ENCODE measurements at regions not wholly inside any gene's neighbourhood (a gene's known extent, or its start where the extent isn't known, plus 50 kb on each side); places are given as distances from the start of the nearest gene placed in this dataset.

GRCh38 chr5:128662997-128663396 lies 125.0 kb upstream of the FBN2 start:
- no peak for DNase-seq (ENCODE audit: low read depth, low spot score)
- H3K4me3 ChIP-seq (ENCODE audit: low read length), result no peak overlapping the region

GRCh38 chr5:128665747-128666355 lies 127.8 kb upstream of the FBN2 start:
- DNase-seq (ENCODE audit: low read depth, low spot score), result no peak
- no peak overlapping the region for H3K4me3 ChIP-seq (ENCODE audit: low read length)

DNA sequence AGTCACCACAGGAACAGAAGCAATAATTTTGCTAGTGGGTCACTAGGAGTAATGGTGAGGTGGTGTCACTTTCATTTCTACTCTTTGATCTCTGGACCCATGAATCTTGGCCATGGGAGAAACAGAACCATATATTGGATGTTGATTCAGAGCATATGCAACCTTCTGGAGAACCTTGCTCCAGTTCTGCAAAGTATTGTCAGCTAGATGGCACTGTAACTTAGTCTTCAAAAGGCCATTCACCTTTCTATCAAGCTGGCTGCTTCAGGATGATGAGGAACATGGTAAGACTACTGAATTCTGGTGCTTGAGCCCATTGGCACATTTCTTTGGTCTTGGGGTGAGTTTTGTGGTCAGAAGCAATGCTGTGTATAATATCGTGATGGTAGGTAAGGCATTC lies 129.1 kb upstream of the FBN2 start:
- DNase-seq (ENCODE audit: low read depth, low spot score), result no peak
- H3K4me3 ChIP-seq (ENCODE audit: low read length), result no peak overlapping the region

GRCh38 chr5:128667751-128668150 lies 129.7 kb upstream of the FBN2 start:
- no peak for DNase-seq (ENCODE audit: low read depth, low spot score)
- no peak overlapping the region for H3K4me3 ChIP-seq (ENCODE audit: low read length)

GRCh38 chr5:128668921-128669320 lies 130.9 kb upstream of the FBN2 start:
- DNase-seq (ENCODE audit: low read depth, low spot score), result no peak
- H3K4me3 ChIP-seq (ENCODE audit: low read length), result no peak overlapping the region

DNA sequence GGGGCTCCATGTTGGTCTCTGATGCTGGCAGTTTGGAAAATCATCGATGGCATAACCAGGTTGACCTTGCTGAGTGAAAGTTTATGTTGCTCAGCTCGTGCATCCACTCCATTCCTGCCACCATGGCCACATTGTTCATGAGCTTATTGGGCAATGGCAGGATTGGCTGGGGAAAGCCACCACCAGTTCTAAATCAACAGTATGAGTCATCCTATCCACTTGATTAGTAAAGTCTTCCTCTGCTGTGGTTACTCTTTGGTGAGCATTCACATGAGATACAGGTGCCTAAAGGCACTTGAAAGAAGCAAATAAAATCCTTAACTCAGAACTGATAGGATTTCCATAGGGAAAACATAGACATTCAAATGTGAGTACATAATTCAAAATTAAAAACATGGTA lies 131.8 kb upstream of the FBN2 start:
- no peak overlapping the region for H3K4me3 ChIP-seq (ENCODE audit: low read length)
- no peak for DNase-seq (ENCODE audit: low read depth, low spot score)

DNA sequence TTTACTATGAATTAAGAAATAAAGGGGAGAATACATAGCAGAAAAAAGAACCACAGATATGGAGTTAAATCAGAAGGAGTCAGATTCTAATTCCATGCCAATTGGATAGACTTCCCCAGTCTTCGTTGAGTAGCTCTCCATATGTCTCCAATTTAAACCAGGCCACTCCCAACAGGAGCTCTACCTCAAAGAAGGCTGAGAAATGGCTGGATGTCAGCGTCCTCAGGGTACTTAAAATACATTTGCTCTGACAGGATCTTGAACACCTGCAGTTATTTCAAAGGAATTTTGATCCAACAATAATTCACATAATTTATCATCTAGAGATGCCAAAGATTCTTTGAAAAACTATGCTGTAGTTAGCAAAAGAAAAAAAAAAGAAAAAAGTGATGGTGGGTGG lies 133.9 kb upstream of the FBN2 start:
- H3K4me3 ChIP-seq (ENCODE audit: low read length), result no peak overlapping the region
- no peak for DNase-seq (ENCODE audit: low read depth, low spot score)

- DNase-seq (ENCODE audit: low read depth, low spot score), result no peak
- H3K4me3 ChIP-seq (ENCODE audit: low read length), result no peak overlapping the region
Observed at GRCh38 chr5:128673000-128673399, 135.0 kb upstream of the FBN2 start.

- no peak overlapping the region for H3K4me3 ChIP-seq (ENCODE audit: low read length)
- DNase-seq (ENCODE audit: low read depth, low spot score), result no peak
Observed at GRCh38 chr5:128673411-128673957, 135.4 kb upstream of the FBN2 start.

DNA sequence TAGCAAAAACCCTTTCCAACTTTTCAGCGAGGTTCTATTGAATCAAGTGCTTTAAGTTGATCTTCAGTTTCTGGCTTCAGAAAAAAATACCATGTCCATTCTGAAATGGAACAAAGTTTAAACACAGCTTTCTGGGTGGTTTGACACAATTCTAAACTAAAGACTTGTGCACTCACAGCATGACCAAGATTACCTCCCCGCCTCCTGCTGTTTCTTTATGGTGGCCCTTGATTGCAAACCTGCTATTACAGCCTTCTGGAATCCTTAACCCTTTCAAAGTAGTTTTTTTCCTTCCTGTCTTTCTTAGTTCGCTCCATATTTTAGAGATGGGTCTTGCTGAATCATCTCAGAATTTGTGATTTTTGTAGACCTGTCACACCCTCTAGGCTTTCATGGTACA lies 135.9 kb upstream of the FBN2 start:
- no peak for DNase-seq (ENCODE audit: low read depth, low spot score)
- no peak overlapping the region for H3K4me3 ChIP-seq (ENCODE audit: low read length)

- H3K4me3 ChIP-seq (ENCODE audit: low read length), result no peak overlapping the region
- DNase-seq (ENCODE audit: low read depth, low spot score), result peak; percentile 41
Observed at GRCh38 chr5:128674837-128675446, 136.9 kb upstream of the FBN2 start.

DNA sequence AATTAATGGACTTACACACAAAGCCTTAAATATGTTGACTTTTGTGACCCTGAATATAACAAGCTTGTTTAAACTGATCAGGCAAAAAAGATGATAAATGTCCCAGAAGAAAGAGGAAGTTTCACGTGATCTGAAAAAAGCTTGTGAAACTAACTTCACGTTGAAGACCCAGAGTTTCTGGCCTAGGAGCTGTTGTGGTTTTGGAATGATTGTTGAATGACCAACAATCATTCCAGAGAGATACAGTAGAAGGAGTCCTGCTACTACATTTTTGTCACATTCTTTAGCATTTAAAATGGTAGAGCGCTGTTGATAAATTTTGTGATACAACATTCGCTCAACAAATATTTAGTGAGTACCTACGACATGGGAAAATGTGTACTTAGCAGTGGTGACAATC lies 143.1 kb upstream of the FBN2 start:
- H3K4me3 ChIP-seq (ENCODE audit: low read length), result no peak overlapping the region
- DNase-seq (ENCODE audit: low read depth, low spot score), result no peak

GRCh38 chr5:128681764-128682592 lies 143.9 kb upstream of the FBN2 start:
- no peak for DNase-seq (ENCODE audit: low read depth, low spot score)
- no peak overlapping the region for H3K4me3 ChIP-seq (ENCODE audit: low read length)

- H3K4me3 ChIP-seq (ENCODE audit: low read length), result no peak overlapping the region
- DNase-seq (ENCODE audit: low read depth, low spot score), result no peak
Observed at GRCh38 chr5:128682669-128683068, 144.6 kb upstream of the FBN2 start.

DNA sequence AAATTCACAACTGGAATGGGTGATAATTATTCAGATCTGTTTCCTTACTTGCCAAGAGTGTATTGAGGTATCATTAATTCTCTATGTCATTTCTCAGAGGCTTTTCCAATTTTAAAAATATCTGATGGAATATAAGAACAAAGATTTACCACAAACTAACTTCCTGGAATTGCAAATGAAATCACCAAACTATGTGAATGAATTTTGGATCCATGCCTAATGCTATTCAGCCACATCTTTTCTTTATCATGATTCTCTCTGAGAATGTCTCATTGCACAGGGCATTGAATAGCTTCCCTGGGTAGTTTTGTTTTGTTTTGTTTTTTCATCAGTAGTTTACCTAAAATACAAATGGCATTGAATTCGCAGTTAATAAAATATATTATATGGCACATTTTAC lies 146.9 kb upstream of the FBN2 start:
- no peak overlapping the region for H3K4me3 ChIP-seq (ENCODE audit: low read length)
- no peak for DNase-seq (ENCODE audit: low read depth, low spot score)

DNA sequence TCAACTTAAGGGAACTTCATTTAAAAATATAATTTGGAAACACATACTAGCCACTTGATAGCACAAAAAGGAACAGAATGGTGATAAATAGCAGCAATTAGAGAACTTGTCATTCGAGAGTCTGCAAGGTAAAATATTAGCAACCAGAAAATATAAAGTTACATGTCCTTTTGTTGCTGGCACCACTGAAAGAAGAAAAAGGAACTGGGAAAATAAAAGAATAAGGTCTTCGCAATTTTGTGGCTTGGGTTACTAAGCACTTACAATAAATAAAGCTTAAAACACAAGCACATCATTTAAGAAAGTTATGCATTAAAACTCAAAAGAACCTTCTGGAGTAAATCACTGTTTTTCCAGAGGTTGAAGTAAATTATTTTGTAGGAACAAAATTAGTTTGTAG lies 149.9 kb upstream of the FBN2 start:
- no peak for DNase-seq (ENCODE audit: low read depth, low spot score)
- H3K4me3 ChIP-seq (ENCODE audit: low read length), result no peak overlapping the region

DNA sequence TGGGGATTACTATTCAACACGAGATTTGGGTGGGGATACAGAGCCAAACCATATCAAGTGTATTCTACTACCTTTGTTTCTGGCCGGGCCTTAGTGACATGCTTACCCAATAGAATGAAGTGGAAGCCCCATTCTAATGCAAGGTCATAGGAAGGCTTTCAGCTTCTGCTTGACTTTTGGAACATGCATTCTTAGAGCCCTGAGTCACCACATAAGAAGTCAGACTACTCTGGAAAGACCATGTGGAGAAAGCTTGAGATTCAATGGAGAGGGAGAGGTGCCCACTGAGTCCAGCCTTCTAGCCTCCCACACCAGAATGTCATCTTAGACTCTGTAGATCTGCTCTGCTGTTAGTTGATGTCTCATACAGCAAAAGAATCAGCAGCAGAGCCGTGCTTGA lies 155.7 kb upstream of the FBN2 start:
- no peak overlapping the region for H3K4me3 ChIP-seq (ENCODE audit: low read length)
- DNase-seq (ENCODE audit: low read depth, low spot score), result no peak

- DNase-seq (ENCODE audit: low read depth, low spot score), result no peak
Observed at GRCh38 chr5:128695791-128696530, 157.9 kb upstream of the FBN2 start.

DNA sequence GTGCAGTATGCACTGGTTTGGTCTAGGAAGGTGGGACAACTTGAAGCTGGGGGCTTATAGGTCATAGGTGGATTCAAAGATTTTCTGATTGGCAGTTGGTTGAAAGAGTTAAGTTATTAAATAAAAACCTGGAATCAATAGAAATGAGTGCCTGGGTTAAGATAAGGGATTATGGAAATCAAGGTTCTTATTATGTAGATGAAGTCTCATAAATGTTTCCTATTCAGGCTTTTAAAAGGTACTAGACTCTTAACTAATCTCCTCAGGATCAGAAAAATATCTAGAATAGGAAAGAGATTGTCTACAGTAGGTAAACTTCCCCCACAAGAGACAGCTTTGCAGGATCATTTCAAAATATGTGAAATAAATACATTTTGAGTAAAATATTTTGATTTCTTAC lies 163.3 kb upstream of the FBN2 start:
- no peak overlapping the region for H3K4me3 ChIP-seq (ENCODE audit: low read length)
- no peak for DNase-seq (ENCODE audit: low read depth, low spot score)

More at GRCh38 chr5:128695791-128696530, 157.9 kb upstream of the FBN2 start:
- H3K4me3 ChIP-seq (ENCODE audit: low read length), result no peak overlapping the region

- no peak overlapping the region for H3K4me3 ChIP-seq (ENCODE audit: low read length)
- no peak for DNase-seq (ENCODE audit: low read depth, low spot score)
Observed at GRCh38 chr5:128703322-128703721, 165.3 kb upstream of the FBN2 start.
